ENCODE measurements at regions not wholly inside any gene's neighbourhood (a gene's known extent, or its start where the extent isn't known, plus 50 kb on each side); places are given as distances from the start of the nearest gene placed in this dataset.
"Not testable (repeated sequence)": the region's sequence is repeated elsewhere in the genome, so short reads cannot be mapped to it uniquely, and the experiment has no call there.

DNA sequence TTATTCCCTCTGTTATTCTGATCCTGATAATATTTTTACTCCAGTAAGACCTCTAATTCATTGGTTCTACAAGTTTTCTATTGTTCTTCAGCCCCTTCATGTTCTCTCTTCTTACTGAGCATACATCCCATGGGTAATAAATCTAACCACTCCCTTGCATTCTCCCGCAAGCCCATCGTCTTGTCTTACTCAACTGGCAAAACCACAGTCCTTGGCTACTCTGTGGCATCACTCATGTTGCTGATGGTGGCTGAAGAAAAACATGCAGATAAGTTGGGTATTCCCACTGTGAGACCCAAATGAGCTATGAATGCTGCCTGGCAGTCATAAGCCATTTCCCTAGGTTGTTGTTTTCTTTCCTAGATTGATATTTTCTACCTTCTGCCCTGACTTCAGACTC, 402.2 kb upstream of the AADAT start:
- Histone ChIP-seq H3K4me3 (ENCODE audit: low read depth, low read length) (no peak overlapping the region), H3K36me3 (ENCODE audit: control insufficient read depth, insufficient read depth, low read length) (no peaks in the 10 kb centered on the region), H3K27me3 (ENCODE audit: control insufficient read depth, insufficient read depth, low read length) (no peaks in the 10 kb centered on the region)
- no peak for FAIRE-seq
- TF ChIP-seq, protein P1, sequence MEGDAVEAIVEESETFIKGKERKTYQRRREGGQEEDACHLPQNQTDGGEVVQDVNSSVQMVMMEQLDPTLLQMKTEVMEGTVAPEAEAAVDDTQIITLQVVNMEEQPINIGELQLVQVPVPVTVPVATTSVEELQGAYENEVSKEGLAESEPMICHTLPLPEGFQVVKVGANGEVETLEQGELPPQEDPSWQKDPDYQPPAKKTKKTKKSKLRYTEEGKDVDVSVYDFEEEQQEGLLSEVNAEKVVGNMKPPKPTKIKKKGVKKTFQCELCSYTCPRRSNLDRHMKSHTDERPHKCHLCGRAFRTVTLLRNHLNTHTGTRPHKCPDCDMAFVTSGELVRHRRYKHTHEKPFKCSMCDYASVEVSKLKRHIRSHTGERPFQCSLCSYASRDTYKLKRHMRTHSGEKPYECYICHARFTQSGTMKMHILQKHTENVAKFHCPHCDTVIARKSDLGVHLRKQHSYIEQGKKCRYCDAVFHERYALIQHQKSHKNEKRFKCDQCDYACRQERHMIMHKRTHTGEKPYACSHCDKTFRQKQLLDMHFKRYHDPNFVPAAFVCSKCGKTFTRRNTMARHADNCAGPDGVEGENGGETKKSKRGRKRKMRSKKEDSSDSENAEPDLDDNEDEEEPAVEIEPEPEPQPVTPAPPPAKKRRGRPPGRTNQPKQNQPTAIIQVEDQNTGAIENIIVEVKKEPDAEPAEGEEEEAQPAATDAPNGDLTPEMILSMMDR (IDR thresholded peaks at IDR 0.05; ENCODE audit: insufficient read depth, low read length, severe bottlenecking), result no peak
- DNase-seq (ENCODE audit: low read depth), result no peak

DNA sequence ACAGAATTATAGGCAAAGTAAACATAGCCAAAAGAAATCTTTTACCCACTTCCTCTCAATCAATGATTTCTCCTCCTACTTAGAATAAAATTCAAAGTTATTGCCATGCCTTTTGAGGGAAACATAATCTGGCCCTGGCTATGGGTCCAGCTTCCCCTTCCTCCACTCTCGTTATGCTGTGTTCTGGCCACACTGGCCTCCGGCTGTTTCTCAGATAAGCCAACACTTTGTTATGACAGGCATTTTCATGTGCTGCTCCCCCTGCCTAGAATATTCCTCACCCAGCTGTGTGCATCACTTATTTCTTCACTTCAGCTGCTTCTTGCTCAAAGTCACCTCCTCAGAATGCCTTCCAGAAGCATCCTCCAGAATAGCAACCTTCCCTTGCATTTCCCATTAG, 386.6 kb upstream of the AADAT start:
- no peaks in the 10 kb centered on the region for H3K27me3 ChIP-seq (ENCODE audit: control insufficient read depth, insufficient read depth, low read length)
- no peak for FAIRE-seq
- TF ChIP-seq, protein P1 (IDR thresholded peaks at IDR 0.05; ENCODE audit: insufficient read depth, low read length, severe bottlenecking), result no peak
- H3K4me3 ChIP-seq (ENCODE audit: low read depth, low read length), result no peak overlapping the region
- H3K36me3 ChIP-seq (ENCODE audit: control insufficient read depth, insufficient read depth, low read length), result no peaks in the 10 kb centered on the region
- no peak for DNase-seq (ENCODE audit: low read depth)

DNA sequence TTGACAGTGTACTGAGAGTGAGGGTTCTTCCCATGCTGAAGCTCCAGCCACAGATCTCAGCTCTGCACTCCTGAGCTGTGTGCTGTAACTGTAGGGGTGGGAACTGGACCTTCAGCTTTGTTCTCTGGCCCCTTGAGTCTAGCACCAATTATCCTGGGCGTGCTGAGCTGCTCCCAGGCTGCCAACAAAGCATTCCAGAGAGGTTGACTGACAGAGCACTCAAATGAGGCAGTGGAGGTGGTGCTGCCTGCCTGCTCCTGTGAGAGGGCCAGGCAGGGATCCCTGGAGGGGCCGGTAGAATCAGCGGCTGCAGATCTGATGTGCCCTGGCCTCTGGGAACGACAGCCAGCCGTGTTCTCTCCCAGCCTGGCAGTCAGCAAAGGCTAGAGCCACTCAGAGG, 375.7 kb upstream of the AADAT start:
- TF ChIP-seq, protein P1 (IDR thresholded peaks at IDR 0.05; ENCODE audit: insufficient read depth, low read length, severe bottlenecking), result no peak
- Histone ChIP-seq H3K36me3 (ENCODE audit: control insufficient read depth, insufficient read depth, low read length) (no peaks in the 10 kb centered on the region), H3K27me3 (ENCODE audit: control insufficient read depth, insufficient read depth, low read length) (no peaks in the 10 kb centered on the region), H3K4me3 (ENCODE audit: low read depth, low read length) (no peak overlapping the region)
- FAIRE-seq, result no peak
- no peak for DNase-seq (ENCODE audit: low read depth)

DNA sequence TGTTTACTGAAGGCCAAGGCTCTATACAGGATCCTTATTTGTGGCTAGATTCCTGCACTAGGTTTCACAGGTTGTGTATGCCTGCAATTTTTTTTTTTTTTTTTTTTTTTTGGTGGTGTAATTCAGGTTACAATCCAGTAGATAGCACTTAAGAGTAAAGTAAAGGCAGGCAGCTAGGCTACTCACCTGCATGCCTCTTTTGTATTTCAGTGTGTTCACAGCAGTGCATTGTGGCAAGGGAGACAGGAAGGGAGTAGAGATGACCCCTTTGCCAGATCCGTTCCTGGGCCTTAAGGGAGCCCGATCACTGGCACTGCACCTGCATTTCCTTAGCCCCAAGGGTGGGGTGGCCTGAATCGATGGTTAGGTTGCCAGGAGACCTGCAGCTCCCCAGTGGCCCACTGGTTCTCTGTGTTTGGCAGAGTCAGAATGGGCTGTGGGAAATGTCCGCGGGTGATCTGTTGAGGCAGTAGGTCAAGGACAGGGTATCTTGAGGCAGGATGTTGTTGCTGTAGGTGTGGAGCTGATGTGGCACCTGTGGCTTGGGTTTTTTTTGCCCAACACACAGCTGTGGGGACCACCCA, 374.9 kb upstream of the AADAT start:
- Histone ChIP-seq H3K4me3 (ENCODE audit: low read depth, low read length) (no peak overlapping the region), H3K36me3 (ENCODE audit: control insufficient read depth, insufficient read depth, low read length) (no peaks in the 10 kb centered on the region), H3K27me3 (ENCODE audit: control insufficient read depth, insufficient read depth, low read length) (no peaks in the 10 kb centered on the region)
- FAIRE-seq, result no peak
- no peak for DNase-seq (ENCODE audit: low read depth)
- TF ChIP-seq, protein P1 (IDR thresholded peaks at IDR 0.05; ENCODE audit: insufficient read depth, low read length, severe bottlenecking), result no peak

DNA sequence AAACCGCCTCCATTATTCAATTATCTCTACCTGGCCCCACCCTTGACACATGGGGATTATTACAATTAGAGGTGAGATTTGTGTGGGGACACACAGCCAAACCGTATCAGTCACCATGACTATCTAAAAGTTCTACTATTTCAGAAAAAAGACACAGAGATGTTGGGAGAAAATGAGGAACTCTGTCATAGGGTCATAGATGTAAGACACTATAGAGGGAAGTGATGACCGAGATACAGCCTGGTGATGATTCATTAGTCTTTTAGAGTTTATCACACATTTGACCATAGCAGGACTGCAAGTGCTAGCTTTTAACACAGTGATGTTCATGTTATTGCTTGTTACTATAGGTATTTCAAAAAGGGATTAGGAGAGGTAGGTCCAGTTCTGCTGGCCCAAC, 357.0 kb upstream of the AADAT start:
- no peaks in the 10 kb centered on the region for H3K36me3 ChIP-seq (ENCODE audit: control insufficient read depth, insufficient read depth, low read length)
- no peaks in the 10 kb centered on the region for H3K27me3 ChIP-seq (ENCODE audit: control insufficient read depth, insufficient read depth, low read length)
- DNase-seq (ENCODE audit: low read depth), result no peak
- FAIRE-seq, result no peak
- TF ChIP-seq, protein P1 (IDR thresholded peaks at IDR 0.05; ENCODE audit: insufficient read depth, low read length, severe bottlenecking), result no peak
- no peak overlapping the region for H3K4me3 ChIP-seq (ENCODE audit: low read depth, low read length)

DNA sequence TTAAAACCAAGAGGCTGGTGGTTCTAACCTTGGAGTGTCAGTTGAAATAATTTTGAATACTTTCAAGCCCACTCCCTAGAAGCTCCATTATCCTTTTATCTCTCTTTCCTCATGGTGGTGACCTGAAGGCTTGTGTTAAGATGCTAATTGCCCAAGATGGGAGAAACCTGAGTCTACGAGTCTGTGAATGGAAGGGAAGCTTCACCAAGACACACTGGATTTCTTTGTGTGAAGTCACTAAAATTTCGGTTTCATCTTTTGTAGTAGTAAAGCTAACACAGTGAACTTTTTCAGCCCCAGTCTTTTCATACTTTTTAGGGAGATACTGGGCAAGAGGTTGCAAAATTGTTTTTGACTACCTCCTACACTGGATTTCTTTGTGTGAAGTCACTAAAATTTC, 351.4 kb upstream of the AADAT start:
- not testable (repeated sequence) for FAIRE-seq; H3K4me3 ChIP-seq (ENCODE audit: low read depth, low read length); H3K36me3 ChIP-seq (ENCODE audit: control insufficient read depth, insufficient read depth, low read length); DNase-seq (ENCODE audit: low read depth); H3K27me3 ChIP-seq (ENCODE audit: control insufficient read depth, insufficient read depth, low read length)

Data from bronchial epithelial cell (primary cell).